Frontal cortex (tissue), 3 donors: ENCODE measurements at regions not wholly inside any gene's neighbourhood (a gene's known extent, or its start where the extent isn't known, plus 50 kb on each side); places are given as distances from the start of the nearest gene placed in this dataset.

Experiments
- DNase-seq, 2 donors: peaks; one replicate each; pipeline ENCODE4 v3.0.0; 2012; ENCODE audit warnings: low spot score in 2 of 2
- FAIRE-seq: peaks from 2 replicates; lab custom pipeline; 2012; peaks lifted over from hg19 to GRCh38; lab: Jason Lieb, UNC
- donor health status: control.
- donor health status: control.
- donor health status: control.

DNA sequence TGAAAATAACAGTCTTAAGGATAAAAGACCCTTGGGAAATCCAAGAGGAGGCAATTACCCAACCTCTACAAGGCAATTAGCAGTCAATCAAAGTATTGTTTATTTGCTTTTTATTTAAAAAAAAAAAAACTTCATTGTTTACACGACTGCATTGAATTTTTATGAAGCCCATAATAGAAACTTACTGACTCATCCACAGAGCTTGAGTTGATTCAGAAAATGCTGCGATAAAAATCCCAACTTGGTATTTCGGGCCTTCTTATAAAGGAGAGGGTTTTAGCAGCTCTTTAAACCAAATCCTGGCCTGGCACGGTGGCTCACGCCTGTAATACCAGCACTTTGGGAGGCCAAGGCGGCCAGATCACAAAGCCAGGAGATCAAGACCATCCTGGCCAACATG, 69.2 kb upstream of the PALS2 start:
- DNase-seq: no peak
- no peak for FAIRE-seq

DNA sequence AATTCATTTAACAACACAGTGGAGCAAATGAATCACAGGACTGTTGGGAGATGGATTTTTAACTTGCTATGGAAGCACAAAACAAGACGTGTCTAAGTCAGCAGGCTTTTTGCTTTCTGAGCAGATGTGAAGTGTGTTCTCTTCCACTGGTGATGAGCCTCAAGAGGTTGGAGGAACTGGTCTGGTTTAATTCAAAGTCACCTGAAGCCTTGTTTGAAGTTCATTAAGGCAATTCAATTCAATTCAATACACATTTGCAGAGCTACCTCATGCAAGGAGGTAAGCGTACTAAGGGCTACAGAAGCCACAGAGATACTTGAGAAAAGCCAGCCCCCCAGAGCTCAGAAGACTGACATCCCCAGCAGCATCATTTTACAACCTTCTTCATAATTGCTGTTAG, 68.4 kb upstream of the PALS2 start:
- no peak for DNase-seq
- no peak for FAIRE-seq

GRCh38 chr7:24505968-24506367, 67.3 kb upstream of the PALS2 start:
- DNase-seq (no peak), FAIRE-seq (no peak)

- DNase-seq: no peak
- no peak for FAIRE-seq
Measured at GRCh38 chr7:24508316-24508715, 64.9 kb upstream of the PALS2 start.

GRCh38 chr7:24510759-24511158, 62.5 kb upstream of the PALS2 start:
- DNase-seq (no peak), FAIRE-seq (no peak)

GRCh38 chr7:24517166-24517565, 56.1 kb upstream of the PALS2 start:
- FAIRE-seq: no peak
- no peak for DNase-seq

- DNase-seq (no peak), FAIRE-seq (no peak)
Measured at GRCh38 chr7:24521917-24522623, 51.2 kb upstream of the PALS2 start.
